Suprapubic skin (tissue), 3 donors: ENCODE measurements at regions not wholly inside any gene's neighbourhood (a gene's known extent, or its start where the extent isn't known, plus 50 kb on each side); places are given as distances from the start of the nearest gene placed in this dataset.
"Not testable (repeated sequence)": the region's sequence is repeated elsewhere in the genome, so short reads cannot be mapped to it uniquely, and the experiment has no call there.

Experiments used
- CTCF ChIP-seq, 2 donors: fragments of 200-600 bp in 1 of 2; fragments of 450-650 bp in 1 of 2; sonication (generic) in 1 of 2; IDR thresholded peaks; one replicate each; pipeline ENCODE4 v1.5.1; 2016 to 2019; ENCODE audit warnings: antibody characterized with exemption in 2 of 2, mild to moderate bottlenecking in 1 of 2, moderate library complexity in 1 of 2
- EP300 ChIP-seq: sonication (generic); formaldehyde crosslinking; IDR thresholded peaks from one replicate; pipeline ENCODE4 v1.6.1; 2017; ENCODE audit warnings: antibody characterized with exemption
- POLR2A ChIP-seq, 2 donors: fragments of 450-650 bp; IDR thresholded peaks; one replicate each; pipeline ENCODE4 v1.6.1; 2017; ENCODE audit warnings: antibody characterized with exemption in 2 of 2, mild to moderate bottlenecking in 2 of 2, moderate library complexity in 2 of 2

- not testable (repeated sequence) for TF ChIP-seq CTCF (IDR thresholded peaks at IDR 0.05); EP300; POLR2A (IDR thresholded peaks at IDR 0.05)
Measured at GRCh38 chr2:220823590-220823989, 748.5 kb downstream of the EPHA4 start.
